B cell (primary cell): ENCODE measurements at regions not wholly inside any gene's neighbourhood (a gene's known extent, or its start where the extent isn't known, plus 50 kb on each side); places are given as distances from the start of the nearest gene placed in this dataset.

ENCODE experiments used
- ATAC-seq: fragments of 200-7000 bp; cut with Tn5 transposase; one replicate; pipeline ENCODE4 v1.10.0; 2021; ENCODE audit warnings: low read depth, mild to moderate bottlenecking, moderate number of reproducible peaks, moderate library complexity
- CTCF ChIA-PET: fragments of 350-600 bp; sonication (Branson Sonifier 250); formaldehyde crosslinking; loops from one replicate; lab custom pipeline; 2021; ENCODE audit warnings: antibody characterized with exemption, inconsistent platforms; lab: Charles Lee
- POLR2A ChIA-PET: fragments of 350-600 bp; sonication (Branson Sonifier 250); formaldehyde crosslinking; loops from one replicate; lab custom pipeline; 2021; ENCODE audit warnings: antibody characterized with exemption; lab: Charles Lee
- DNase-seq: peaks from one replicate; pipeline ENCODE4 v3.0.0; 2013
- H2AFZ ChIP-seq: 2 replicates; pipeline ENCODE4 v1.6.1; 2012; ENCODE audit warnings: mild to moderate bottlenecking, low read depth, low read length; ENCODE audit not compliant: insufficient read depth, poor library complexity, severe bottlenecking
- H3K27ac ChIP-seq, 2 donors: 1 replicate in 1 of 2; 2 replicates in 1 of 2; pipeline ENCODE4 v1.5.1; 2012 to 2013; ENCODE audit warnings: low read length in 2 of 2, mild to moderate bottlenecking in 2 of 2, moderate library complexity in 1 of 2
- H3K27me3 ChIP-seq, 4 experiments: fragments of 200-600 bp in 1 of 4; sonication (generic) in 1 of 4; replicated peaks in 1 of 4; 1 replicate in 2 of 4; 2 replicates in 2 of 4; pipeline versions ENCODE4 v1.6.1 to v1.7.0; 2013 to 2016; ENCODE audit warnings: low read length in 3 of 4, mild to moderate bottlenecking in 2 of 4, mixed read lengths in 1 of 4, moderate library complexity in 1 of 4; ENCODE audit not compliant: insufficient read depth in 4 of 4, control insufficient read depth in 3 of 4; ENCODE audit errors: control extremely low read depth in 1 of 4
- H3K36me3 ChIP-seq, 2 experiments: replicated peaks in 1 of 2; 1 replicate in 1 of 2; 2 replicates in 1 of 2; pipeline versions ENCODE4 v1.6.1 to v1.7.1; 2013; ENCODE audit warnings: low read length in 1 of 2; ENCODE audit not compliant: insufficient read depth in 2 of 2, control insufficient read depth in 1 of 2; ENCODE audit errors: control extremely low read depth in 1 of 2, extremely low read depth in 1 of 2
- H3K4me1 ChIP-seq, 2 donors: fragments of 200-600 bp in 1 of 2; sonication (generic) in 1 of 2; 1 replicate in 1 of 2; 2 replicates in 1 of 2; pipeline versions ENCODE4 v1.5.1 to v1.6.1; 2013 to 2017; ENCODE audit warnings: low read length in 2 of 2; ENCODE audit not compliant: control insufficient read depth in 2 of 2, insufficient read depth in 2 of 2
- H3K4me2 ChIP-seq: replicated peaks from 2 replicates; pipeline ENCODE3; 2012; ENCODE audit warnings: mild to moderate bottlenecking, low read depth, low read length; ENCODE audit not compliant: poor library complexity, severe bottlenecking
- H3K4me3 ChIP-seq, 5 experiments: fragments of 200-600 bp in 1 of 5; sonication (generic) in 1 of 5; 1 replicate in 3 of 5; 2 replicates in 2 of 5; pipeline versions ENCODE4 v1.5.1 to v1.7.0; 2011 to 2016; ENCODE audit warnings: low read length in 4 of 5, mild to moderate bottlenecking in 4 of 5, low read depth in 2 of 5, control low read depth in 1 of 5, moderate library complexity in 1 of 5; ENCODE audit not compliant: insufficient read depth in 1 of 5; ENCODE audit errors: control extremely low read depth in 1 of 5, extremely low read depth in 1 of 5
- H3K79me2 ChIP-seq: fragments of 200-600 bp; sonication (generic); one replicate; pipeline ENCODE4 v1.6.0; 2016; ENCODE audit warnings: low read length; ENCODE audit not compliant: control insufficient read depth, insufficient read depth
- H3K9ac ChIP-seq: fragments of 200-600 bp; sonication (generic); 2 replicates; pipeline ENCODE4 v1.6.1; 2017; ENCODE audit warnings: mild to moderate bottlenecking, low read length, moderate library complexity
- H3K9me3 ChIP-seq, 3 donors: one replicate each; pipeline versions ENCODE4 v1.6.1 to v1.7.1; 2013; ENCODE audit warnings: low read length in 2 of 3; ENCODE audit not compliant: control insufficient read depth in 2 of 3, insufficient read depth in 1 of 3; ENCODE audit errors: control extremely low read depth in 1 of 3
- H4K20me1 ChIP-seq: 2 replicates; pipeline ENCODE4 v1.6.0; 2012; ENCODE audit warnings: mild to moderate bottlenecking, low read length; ENCODE audit not compliant: insufficient read depth, control insufficient read depth, poor library complexity, severe bottlenecking
- H3K27ac Mint-ChIP-seq: one replicate; pipeline ENCODE4 v1.8.0; 2021; ENCODE audit warnings: mixed read lengths
- H3K27me3 Mint-ChIP-seq: one replicate; pipeline ENCODE4 v1.8.0; 2021; ENCODE audit warnings: mixed read lengths
- H3K4me1 Mint-ChIP-seq: one replicate; pipeline ENCODE4 v1.8.0; 2021; ENCODE audit warnings: mixed read lengths
- H3K4me3 Mint-ChIP-seq: one replicate; pipeline ENCODE4 v1.8.0; 2021; ENCODE audit warnings: mixed read lengths
- H3K9me3 Mint-ChIP-seq: one replicate; pipeline ENCODE4 v1.8.0; 2022; ENCODE audit warnings: mixed read lengths; ENCODE audit not compliant: insufficient read depth
- CTCF ChIP-seq: fragments of 200-600 bp; IDR thresholded peaks from one replicate; pipeline ENCODE4 v1.8.0; 2022; ENCODE audit warnings: antibody characterized with exemption, mild to moderate bottlenecking
- EZH2 ChIP-seq: IDR thresholded peaks from 2 replicates; pipeline ENCODE4 v1.6.1; 2012; ENCODE audit warnings: borderline replicate concordance, low read depth, mild to moderate bottlenecking, moderate library complexity, low read length; ENCODE audit not compliant: insufficient read depth, poor library complexity, severe bottlenecking
- WGBS: methylation state at CpG from one replicate; pipeline ENCODE4 v1.1.5; 2013; ENCODE audit warnings: missing lambda C conversion rate; ENCODE audit not compliant: insufficient coverage; 5-methylcytosine and 5-hydroxymethylcytosine counted together
- intact Hi-C: fragments of 100-400 bp; cut with micrococcal nuclease; formaldehyde crosslinking; loops from one replicate; pipeline ENCODE4 v1.10.0; 2022

- H3K4me2 ChIP-seq = no peak overlapping the region
- H3K9me3 Mint-ChIP-seq = peaks cover 4% of the 10 kb centered on the region
- no peak overlapping the region for H3K9ac ChIP-seq
- no peak overlapping the region for H3K27ac ChIP-seq
- H3K4me3 ChIP-seq = no peak overlapping the region
- H3K4me1 ChIP-seq = no peaks in the 10 kb centered on the region
- no peak overlapping the region for H3K4me3 Mint-ChIP-seq
- DNase-seq = no peak
- no peaks in the 10 kb centered on the region for H3K4me1 Mint-ChIP-seq
- no peak for ATAC-seq
- POLR2A ChIA-PET = no interaction called here
- H3K36me3 ChIP-seq = no peaks in the 10 kb centered on the region
- H3K27me3 ChIP-seq = no peaks in the 10 kb centered on the region
- no peak overlapping the region for H2AFZ ChIP-seq
- CTCF ChIA-PET = no interaction called here
- no peaks in the 10 kb centered on the region for H3K79me2 ChIP-seq
- WGBS = no CpG with 5 or more reads among the region's 4 CpGs
- no peaks in the 10 kb centered on the region for H3K9me3 ChIP-seq
- H3K27ac Mint-ChIP-seq = no peak overlapping the region
- H4K20me1 ChIP-seq = no peaks in the 10 kb centered on the region
- TF ChIP-seq CTCF (no peak), EZH2 (no peak)
- peaks cover 3% of the 10 kb centered on the region for H3K27me3 Mint-ChIP-seq
- intact Hi-C loops = no loop called here
Observed at GRCh38 chr3:55269096-55269495, 218.0 kb downstream of the WNT5A start.

- Histone ChIP-seq H3K27me3 (no peaks in the 10 kb centered on the region), H3K9ac (no peak overlapping the region), H3K36me3 (no peaks in the 10 kb centered on the region), H4K20me1 (no peaks in the 10 kb centered on the region), H3K9me3 (no peaks in the 10 kb centered on the region), H3K79me2 (no peaks in the 10 kb centered on the region), H3K27ac (no peak overlapping the region), H3K4me3 (no peak overlapping the region), H2AFZ (no peak overlapping the region), H3K4me1 (no peaks in the 10 kb centered on the region), H3K4me2 (no peak overlapping the region)
- DNase-seq (no peak), ATAC-seq (no peak)
- Mint-ChIP-seq H3K27me3 (peaks cover 3% of the 10 kb centered on the region), H3K4me3 (no peak overlapping the region), H3K9me3 (peaks cover 4% of the 10 kb centered on the region), H3K27ac (no peak overlapping the region), H3K4me1 (no peaks in the 10 kb centered on the region)
- POLR2A ChIA-PET = no interaction called here
- no CpG with 5 or more reads among the region's 2 CpGs for WGBS
- no peak for TF ChIP-seq CTCF
- intact Hi-C loops = no loop called here
- CTCF ChIA-PET = no interaction called here
Observed at GRCh38 chr3:55267206-55267930, 219.7 kb downstream of the WNT5A start.
